Testis (tissue), 2 donors: ENCODE measurements at regions not wholly inside any gene's neighbourhood (a gene's known extent, or its start where the extent isn't known, plus 50 kb on each side); places are given as distances from the start of the nearest gene placed in this dataset.

Experiments used
- DNase-seq: peaks from one replicate; pipeline ENCODE4 v3.0.0-alpha.2; 2019
- H3K27ac ChIP-seq, 2 donors: fragments of 200-600 bp; sonication (generic); one replicate each; pipeline ENCODE4 v1.5.1; 2019
- H3K27me3 ChIP-seq: fragments of 200-600 bp; sonication (generic); one replicate; pipeline ENCODE4 v1.5.1; 2019
- H3K36me3 ChIP-seq: fragments of 200-600 bp; sonication (generic); one replicate; pipeline ENCODE4 v1.5.1; 2017; ENCODE audit warnings: low read depth; ENCODE audit errors: missing control alignments
- H3K4me1 ChIP-seq: fragments of 200-600 bp; sonication (generic); one replicate; pipeline ENCODE4 v1.5.1; 2019
- H3K4me3 ChIP-seq, 2 donors: fragments of 200-600 bp; sonication (generic); one replicate each; pipeline ENCODE4 v1.5.1; 2017 to 2019
- H3K9me3 ChIP-seq: fragments of 200-600 bp; sonication (generic); one replicate; pipeline ENCODE4 v1.5.1; 2017
- CTCF ChIP-seq, 3 experiments: fragments of 450-650 bp in 2 of 3; fragments of 200-600 bp in 1 of 3; sonication (generic) in 1 of 3; IDR thresholded peaks; one replicate each; pipeline ENCODE4 v1.5.1; 2016 to 2019; ENCODE audit warnings: antibody characterized with exemption in 3 of 3, mild to moderate bottlenecking in 2 of 3, moderate library complexity in 1 of 3
- POLR2A ChIP-seq: fragments of 450-650 bp; IDR thresholded peaks from one replicate; pipeline ENCODE4 v1.6.1; 2017; ENCODE audit warnings: antibody characterized with exemption, mild to moderate bottlenecking, moderate library complexity
- WGBS, 2 donors: methylation state at CpG; one replicate each; pipeline ENCODE4 v1.1.5; 2018; 5-methylcytosine and 5-hydroxymethylcytosine counted together
- intact Hi-C: fragments of 100-400 bp; cut with DNase I; formaldehyde crosslinking; loops from one replicate; pipeline ENCODE4 v1.15.1; 2023; ENCODE audit warnings: low total_unique reads

- Histone ChIP-seq H3K27me3 (no peaks in the 10 kb centered on the region), H3K4me3 (no peak overlapping the region), H3K4me1 (no peaks in the 10 kb centered on the region), H3K9me3 (no peaks in the 10 kb centered on the region), H3K36me3 (no peaks in the 10 kb centered on the region), H3K27ac (no peak overlapping the region)
- DNase-seq, result no peak
- 59 to 71% methylated on average over 2 of the region's 2 CpGs for WGBS, 2 donors
- TF ChIP-seq POLR2A (no peak), CTCF (IDR thresholded peaks at IDR 0.05) (no peak)
- intact Hi-C loops, result no loop called here
These were observed 518.0 kb upstream of the SLC35B3 start for GRCh38 chr6:8953310-8953709.

- Histone ChIP-seq H3K27me3 (no peaks in the 10 kb centered on the region), H3K4me1 (no peaks in the 10 kb centered on the region), H3K4me3 (no peak overlapping the region), H3K36me3 (no peaks in the 10 kb centered on the region), H3K27ac (no peak overlapping the region), H3K9me3 (no peaks in the 10 kb centered on the region)
- DNase-seq, result no peak
- intact Hi-C loops, result no loop called here
- 57 to 64% methylated on average over 4 of the region's 4 CpGs for WGBS, 2 donors
- TF ChIP-seq POLR2A, result no peak
- no peak for TF ChIP-seq CTCF (IDR thresholded peaks at IDR 0.05)
These were observed 513.4 kb upstream of the SLC35B3 start for GRCh38 chr6:8948733-8949132.

GRCh38 chr6:8947900-8948299 lies 512.6 kb upstream of the SLC35B3 start:
- WGBS, 2 donors, result 62 to 81% methylated on average over 4 of the region's 4 CpGs
- no peaks in the 10 kb centered on the region for H3K27me3 ChIP-seq
- no peak overlapping the region for H3K27ac ChIP-seq
- H3K9me3 ChIP-seq, result no peaks in the 10 kb centered on the region
- intact Hi-C loops, result no loop called here
- TF ChIP-seq POLR2A (no peak), CTCF (IDR thresholded peaks at IDR 0.05) (no peak)
- DNase-seq, result no peak
- H3K4me3 ChIP-seq, result no peak overlapping the region
- H3K36me3 ChIP-seq, result no peaks in the 10 kb centered on the region
- H3K4me1 ChIP-seq, result no peaks in the 10 kb centered on the region

GRCh38 chr6:8944548-8944947 lies 509.2 kb upstream of the SLC35B3 start:
- WGBS, 2 donors, result 33 to 42% methylated on average over 3 of the region's 3 CpGs
- H3K4me1 ChIP-seq, result no peaks in the 10 kb centered on the region
- no peak for DNase-seq
- TF ChIP-seq POLR2A, result no peak
- no peak for TF ChIP-seq CTCF (IDR thresholded peaks at IDR 0.05)
- H3K27me3 ChIP-seq, result no peaks in the 10 kb centered on the region
- H3K4me3 ChIP-seq, result no peak overlapping the region
- H3K27ac ChIP-seq, result no peak overlapping the region
- no peaks in the 10 kb centered on the region for H3K36me3 ChIP-seq
- intact Hi-C loops, result no loop called here
- no peaks in the 10 kb centered on the region for H3K9me3 ChIP-seq

- WGBS, 2 donors, result 90 to 94% methylated on average over 3 of the region's 3 CpGs
- no peaks in the 10 kb centered on the region for H3K27me3 ChIP-seq
- TF ChIP-seq POLR2A (no peak), CTCF (IDR thresholded peaks at IDR 0.05) (no peak)
These were observed 507.7 kb upstream of the SLC35B3 start for GRCh38 chr6:8943073-8943472.

More at GRCh38 chr6:8943073-8943472, 507.7 kb upstream of the SLC35B3 start:
- no peaks in the 10 kb centered on the region for H3K4me1 ChIP-seq
- no peak for DNase-seq
- no peaks in the 10 kb centered on the region for H3K36me3 ChIP-seq
- H3K4me3 ChIP-seq, result no peak overlapping the region
- no peaks in the 10 kb centered on the region for H3K9me3 ChIP-seq
- intact Hi-C loops, result no loop called here
- no peak overlapping the region for H3K27ac ChIP-seq
